GM19043 (cell line): ENCODE measurements at regions not wholly inside any gene's neighbourhood (a gene's known extent, or its start where the extent isn't known, plus 50 kb on each side); places are given as distances from the start of the nearest gene placed in this dataset.

ENCODE experiments used
- ATAC-seq: cut with Tn5 transposase; IDR thresholded peaks from one replicate; pipeline ENCODE4 v1.9.1; 2021; ENCODE audit warnings: low read depth; ENCODE audit not compliant: unreplicated experiment

GRCh38 chr18:22882084-22882483 is 51.0 kb upstream of the RBBP8 start:
- no peak for ATAC-seq

DNA sequence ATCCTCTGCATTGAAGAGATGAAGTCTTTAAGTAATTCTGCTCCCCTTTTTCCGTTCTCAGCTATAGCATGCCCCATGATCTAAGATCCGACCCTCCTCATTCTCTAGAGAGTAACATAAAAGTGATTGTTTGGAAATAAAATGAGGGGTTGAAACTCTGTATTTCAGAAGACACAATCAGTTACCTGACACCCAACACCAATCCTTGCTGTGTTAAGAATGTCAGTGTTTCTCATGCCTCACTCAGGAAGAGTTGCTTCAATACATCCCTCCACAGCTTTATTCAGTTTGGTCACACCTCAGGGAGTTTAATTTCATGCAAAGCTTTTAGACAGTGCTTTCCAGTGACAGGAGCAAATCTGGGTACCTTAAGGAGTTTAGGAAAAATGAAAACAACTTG is 49.9 kb upstream of the RBBP8 start:
- no peak for ATAC-seq
